HG03025 (cell line): ENCODE measurements at regions not wholly inside any gene's neighbourhood (a gene's known extent, or its start where the extent isn't known, plus 50 kb on each side); places are given as distances from the start of the nearest gene placed in this dataset.

Source experiments
- ATAC-seq: cut with Tn5 transposase; IDR thresholded peaks from one replicate; pipeline ENCODE4 v1.9.1; 2021; ENCODE audit warnings: mild to moderate bottlenecking, moderate library complexity; ENCODE audit not compliant: unreplicated experiment, low FRiP score

DNA sequence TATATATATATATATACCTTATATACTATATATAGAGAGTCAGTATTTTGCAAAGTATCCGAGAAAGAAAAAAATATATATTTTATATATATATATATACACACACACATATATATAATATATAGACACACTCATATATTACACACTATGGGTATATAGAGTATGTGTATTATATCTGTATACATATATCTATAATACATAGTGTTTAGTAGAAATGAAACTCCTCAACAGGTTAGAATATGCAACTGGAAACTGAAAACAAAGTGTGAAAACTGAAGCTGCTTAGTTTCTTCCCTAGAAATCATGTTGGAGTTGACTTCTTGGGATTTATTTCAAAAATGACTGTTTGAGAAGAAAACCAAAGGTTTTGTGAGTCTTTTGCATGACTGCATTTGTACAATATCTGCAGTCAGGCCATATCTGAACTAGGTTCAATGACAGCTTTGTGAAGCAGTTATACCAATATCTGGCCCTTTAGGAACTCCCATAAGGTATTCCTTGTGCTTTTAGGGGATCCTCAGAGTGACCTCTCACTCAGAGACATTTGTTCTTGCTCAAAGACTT, 284.1 kb downstream of the CASP12 start:
- no peak for ATAC-seq

DNA sequence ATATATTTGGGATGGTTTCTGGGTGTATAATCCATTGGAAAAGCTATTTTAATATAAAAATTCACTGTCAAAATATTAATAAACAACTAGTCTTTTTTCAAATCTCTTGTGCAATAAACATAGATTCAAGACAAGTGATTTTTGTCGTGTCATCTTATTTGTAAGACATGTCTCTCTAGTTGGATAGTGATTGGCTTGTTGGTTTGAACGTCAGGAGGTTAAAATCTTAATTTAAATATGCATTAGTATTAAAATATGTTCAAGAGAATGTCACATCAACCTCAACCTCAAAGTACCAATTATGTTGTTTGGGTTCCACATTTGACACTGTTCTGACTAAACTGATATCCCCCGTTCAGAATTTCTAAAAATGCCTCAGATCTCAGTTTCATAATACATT, 287.6 kb downstream of the CASP12 start:
- ATAC-seq = no peak

DNA sequence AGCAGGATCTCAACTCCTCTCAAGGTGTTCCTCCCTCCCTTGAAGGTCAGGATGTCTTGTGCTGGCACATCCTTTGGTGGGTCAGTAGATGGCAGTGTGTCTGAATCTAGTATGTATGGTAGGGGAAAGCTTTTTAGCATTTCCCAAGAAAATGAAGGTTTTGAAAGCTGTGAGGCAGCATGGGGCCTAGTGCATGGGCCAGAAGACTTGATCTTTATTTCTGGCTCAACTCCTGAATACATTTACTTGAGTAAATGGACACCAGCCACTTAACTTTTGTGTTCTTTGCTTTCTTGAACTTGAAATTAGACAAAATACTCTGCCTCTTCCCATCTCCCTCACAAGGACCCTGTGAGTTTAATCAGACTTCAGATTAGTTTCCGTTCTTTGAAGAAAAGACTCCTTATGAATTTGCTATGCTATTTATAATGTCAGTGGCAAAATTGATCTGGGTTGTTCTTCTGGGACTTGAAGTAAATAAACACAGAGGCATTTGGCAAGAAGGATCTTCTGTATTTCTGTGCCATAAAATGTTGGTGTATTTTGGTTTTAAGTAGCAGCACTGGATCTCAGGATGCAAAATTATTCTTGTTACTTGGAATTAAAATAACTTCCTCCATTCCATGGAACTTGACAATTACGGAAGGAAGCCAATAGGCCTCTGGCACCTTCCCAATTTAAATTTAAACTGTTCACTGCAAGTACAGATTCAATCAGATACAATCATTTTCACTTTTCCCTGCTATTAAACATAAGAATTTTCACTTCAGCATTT, 288.8 kb downstream of the CASP12 start:
- peak; percentile 74 for ATAC-seq

DNA sequence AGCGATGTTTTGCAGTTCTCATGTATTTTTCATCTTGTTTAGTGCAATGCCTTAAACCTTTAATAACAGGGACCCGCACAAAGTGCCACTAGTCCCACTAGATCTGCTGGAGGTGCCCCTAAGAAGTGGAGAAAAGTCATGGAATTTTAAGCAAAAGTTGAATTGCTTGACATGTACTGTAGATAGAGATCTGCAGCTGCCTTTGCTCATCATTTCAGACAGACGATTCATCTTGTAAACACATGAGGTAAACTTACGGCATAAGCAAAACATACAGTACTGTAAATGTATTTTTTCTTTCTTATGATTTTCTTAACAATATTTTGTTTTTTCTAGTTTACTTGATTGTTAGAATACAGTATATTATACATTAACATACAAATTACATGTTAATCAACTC, 295.6 kb downstream of the CASP12 start:
- ATAC-seq = no peak

DNA sequence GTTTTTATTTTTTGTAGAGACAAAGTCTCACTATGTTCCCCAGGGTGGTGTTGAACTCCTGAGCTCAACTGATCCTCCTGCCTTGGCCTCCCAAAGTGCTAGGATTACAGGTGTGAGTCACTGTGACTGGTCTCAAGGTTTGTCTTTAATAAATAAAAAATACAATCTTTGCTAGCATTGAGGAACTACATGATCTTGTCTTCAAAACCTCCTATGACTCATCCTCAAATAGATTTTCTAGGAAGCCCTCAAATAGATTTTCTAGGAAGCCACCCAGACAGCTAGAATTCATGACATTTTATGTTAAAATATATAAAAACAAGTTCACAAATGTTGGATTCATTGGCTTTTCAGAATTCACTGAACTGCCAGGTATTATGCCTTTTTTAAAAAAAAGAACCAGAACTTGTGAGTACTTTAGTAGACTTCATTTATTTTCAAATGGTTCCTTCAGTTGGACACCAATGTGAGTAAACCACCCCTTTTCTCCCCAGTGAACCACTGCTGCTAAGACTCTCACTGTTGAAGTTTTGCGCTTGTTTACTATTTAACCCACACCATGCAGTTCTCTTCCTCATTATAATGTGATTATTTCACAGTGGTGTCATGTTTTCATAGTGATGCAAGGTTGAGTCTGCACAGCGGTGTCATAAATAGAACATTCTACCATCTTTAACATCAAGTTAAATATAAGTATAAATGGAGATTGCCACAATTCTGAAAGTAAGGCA, 303.9 kb downstream of the CASP12 start:
- ATAC-seq = no peak

DNA sequence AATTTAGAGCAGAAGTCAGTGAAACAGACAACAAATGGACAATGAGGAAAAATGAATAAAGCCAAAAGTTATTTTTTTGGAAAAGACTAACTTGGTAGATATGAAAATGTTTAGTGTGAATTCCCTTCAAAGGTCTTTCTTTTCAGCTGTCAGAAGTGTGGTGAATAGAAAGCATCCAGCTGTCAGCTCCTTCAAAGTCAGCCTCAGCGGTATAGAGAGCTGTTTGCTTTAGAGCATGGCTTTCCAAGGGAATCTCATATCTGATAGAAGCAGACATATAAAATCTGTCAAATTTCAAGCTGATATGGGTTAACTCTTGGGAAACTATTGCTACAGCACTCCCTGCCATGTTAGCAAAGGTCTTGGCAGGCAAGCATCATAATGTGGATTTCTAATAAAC, 309.3 kb downstream of the CASP12 start:
- ATAC-seq = no peak

DNA sequence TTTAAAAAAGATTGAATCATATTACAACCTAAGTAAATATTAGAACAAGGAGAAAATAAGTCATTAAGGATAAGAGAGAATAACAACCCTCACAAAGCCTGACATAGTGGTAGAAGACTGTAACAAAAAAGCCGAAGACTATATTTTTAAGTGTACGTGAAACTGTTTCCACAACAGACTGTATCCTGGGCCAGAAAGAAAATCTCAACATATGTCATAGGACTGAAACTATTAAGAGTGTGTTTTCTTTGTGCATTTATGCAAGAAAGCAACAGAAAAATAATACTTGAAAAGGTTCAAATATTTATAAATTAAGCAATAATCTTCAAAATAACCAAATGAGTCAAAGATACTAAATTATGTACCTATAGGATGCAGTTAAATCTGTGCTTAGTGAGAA, 309.8 kb downstream of the CASP12 start:
- ATAC-seq = no peak

DNA sequence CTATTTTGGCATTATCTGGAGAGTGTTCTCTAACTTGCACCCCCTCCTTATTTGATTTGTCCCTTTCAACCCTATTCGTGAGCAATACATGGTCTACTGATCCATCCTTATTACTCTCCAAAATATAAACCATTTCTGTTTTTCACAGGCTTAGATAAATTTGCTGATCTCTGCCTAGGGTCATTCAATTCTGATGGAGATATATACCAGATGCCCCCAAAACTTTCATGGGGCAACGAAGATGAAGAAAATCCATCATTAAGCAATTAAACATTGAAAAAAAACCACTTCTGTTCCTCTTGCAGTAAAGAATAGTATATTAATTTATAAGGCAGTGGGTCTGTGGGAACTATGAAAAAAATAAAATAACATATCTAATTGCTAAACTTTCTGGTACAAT, 313.4 kb downstream of the CASP12 start:
- ATAC-seq = no peak

DNA sequence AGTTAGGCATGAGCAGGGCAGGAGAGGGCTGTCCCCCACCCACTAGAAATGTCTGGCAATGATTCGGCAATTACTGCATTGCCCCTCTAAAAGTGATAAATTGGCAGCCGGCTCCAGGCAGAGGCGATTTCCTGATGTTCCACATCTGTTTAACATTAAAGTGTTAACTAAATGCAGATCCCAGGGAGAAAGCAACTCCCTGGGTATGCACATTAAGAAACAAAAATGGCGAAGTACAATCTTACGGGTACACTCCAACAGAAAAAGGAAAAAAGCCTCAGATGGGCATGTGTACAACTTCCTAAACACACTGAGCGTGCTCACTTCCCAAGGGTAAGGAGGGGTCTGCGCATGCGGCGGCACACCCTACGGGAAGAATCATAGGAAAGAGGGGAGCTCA, 314.4 kb downstream of the CASP12 start:
- no peak for ATAC-seq

DNA sequence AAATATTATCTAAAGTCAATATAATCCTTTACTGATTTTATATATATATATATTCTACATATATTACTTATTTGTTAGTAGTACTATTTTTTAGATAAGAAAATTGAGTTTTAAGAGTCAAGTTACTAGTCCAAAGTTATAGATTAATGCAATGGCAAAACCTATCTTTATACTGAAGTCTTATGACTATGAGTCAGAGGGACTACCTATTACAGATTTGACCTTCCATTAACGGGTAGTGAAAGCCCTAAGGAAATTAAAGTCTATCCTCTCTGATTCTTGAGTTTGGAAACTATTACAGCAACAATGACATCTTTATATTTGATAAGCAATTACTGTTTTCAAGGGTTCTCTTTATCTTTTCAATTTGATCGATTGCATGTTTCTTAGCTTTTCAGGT, 315.8 kb downstream of the CASP12 start:
- no peak for ATAC-seq

DNA sequence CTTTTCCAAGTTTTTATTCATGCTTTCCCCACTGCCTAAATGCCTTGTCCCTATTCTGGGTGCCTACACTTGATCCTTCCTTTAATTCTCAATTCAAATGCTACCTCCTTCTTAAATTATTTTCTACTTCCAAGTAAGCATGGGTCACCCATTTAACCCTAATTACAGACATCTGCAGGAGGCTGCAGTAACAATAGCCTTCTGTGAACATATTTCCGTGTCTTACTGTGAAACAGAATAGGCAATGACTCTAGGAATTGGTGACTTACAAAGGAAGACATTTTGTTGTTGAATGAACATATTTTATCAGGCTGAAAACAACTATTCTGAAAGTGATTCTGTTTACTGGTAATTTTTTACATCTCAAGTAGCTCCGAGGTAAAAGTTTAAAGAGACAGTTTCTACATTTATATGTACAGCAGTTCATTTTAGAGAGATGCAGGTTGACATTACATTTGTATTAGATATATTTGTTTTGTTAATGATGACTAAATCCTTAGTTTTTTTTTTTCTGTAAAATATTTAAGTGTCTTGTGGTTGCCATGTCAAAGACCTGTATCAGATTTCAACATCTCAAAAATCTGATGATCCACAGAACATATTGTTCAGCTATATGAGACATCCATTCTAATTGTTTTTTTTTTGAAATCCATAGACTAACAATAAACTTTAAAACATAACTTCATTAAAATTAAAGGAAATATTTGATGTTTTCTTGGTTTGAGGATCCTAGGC, 316.8 kb downstream of the CASP12 start:
- no peak for ATAC-seq

DNA sequence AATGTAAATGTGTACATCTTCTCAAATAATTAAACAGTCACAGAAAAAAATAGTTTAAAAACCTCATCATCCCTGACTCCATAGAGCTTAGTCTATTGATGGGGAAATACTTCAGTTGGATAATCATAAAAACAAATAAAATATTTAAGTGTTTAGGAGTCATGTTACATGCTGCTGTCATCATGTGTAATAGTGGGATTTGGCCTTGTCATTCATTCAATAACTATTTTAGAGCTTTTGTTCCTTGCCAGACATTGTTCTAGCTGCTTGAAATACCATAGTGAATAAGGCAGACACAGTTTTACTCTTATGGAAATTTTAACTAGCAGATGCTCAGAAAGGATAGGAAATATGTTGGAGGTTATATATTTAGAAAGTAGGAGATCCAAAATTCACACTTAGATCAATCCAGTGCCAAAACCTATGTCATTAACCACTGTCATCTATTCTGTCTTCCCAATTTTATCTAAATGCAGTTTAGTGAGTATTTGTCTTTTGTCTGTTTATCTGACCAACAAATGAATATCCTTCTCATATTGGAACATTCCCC, 324.7 kb downstream of the CASP12 start:
- ATAC-seq = no peak

DNA sequence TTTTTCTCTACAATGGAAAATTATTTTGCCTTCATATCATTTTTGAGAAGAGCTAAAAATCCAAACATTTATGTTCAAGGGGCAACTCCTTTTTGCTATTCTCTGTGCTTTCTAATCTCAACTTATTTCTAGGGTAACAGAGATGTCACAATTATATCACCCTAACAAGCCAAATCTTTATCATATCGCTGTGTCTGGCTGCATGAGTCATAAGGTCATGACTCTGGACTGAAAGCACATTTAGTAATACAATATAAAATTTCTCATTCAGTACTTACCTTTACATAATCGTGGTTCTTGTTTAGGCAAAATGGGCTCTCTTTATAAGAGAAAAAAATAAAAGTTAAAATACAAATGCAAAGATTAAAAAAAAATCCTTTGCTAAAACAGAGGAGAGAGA, 326.0 kb downstream of the CASP12 start:
- no peak for ATAC-seq

DNA sequence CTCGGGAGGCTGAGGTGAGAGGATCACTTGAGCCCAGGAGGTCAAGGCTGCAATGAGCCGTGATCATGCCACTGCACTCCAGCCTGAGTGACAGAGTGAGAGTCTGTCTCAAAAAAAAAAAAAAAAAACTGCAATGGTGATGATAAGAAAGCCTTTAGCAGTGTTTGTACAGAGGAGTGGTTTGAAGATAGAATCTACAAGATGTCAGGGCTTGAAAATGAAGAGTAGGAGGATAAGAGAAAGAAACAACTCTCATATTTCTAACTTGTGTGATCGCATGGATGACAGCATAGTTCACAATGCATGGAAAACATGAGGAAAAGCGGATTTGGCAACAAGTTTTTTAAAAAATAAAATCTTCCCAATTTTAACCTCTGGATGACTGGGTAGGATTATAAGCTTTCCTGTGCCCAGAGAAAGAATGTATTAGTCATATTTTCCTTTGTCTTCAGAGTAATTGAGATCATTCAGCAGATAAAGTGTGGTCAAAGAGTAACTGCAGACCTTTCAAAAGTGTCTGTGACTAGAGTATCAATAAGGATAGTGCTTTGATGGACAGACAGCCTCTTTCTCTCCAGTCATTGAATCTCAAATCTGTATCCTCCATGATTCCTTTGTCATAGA, 328.1 kb downstream of the CASP12 start:
- no peak for ATAC-seq

DNA sequence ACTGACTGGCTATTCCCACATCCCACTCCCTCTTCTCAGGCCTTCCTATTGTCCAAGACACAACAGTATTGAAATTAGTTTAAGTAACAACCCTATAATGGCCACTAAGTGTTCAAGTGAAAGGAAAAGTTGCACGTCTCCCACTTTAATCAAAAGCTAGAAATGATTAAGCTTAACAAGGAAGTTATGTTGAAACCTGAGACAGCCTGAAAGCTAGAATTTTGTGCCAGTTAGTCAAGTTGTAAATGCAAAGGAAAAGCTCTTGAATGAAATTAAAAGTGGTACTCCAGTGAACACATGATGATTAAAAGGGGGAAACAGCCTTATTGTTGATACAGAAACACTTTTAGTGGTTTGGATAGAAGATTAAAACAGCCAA, 332.7 kb downstream of the CASP12 start:
- no peak for ATAC-seq

DNA sequence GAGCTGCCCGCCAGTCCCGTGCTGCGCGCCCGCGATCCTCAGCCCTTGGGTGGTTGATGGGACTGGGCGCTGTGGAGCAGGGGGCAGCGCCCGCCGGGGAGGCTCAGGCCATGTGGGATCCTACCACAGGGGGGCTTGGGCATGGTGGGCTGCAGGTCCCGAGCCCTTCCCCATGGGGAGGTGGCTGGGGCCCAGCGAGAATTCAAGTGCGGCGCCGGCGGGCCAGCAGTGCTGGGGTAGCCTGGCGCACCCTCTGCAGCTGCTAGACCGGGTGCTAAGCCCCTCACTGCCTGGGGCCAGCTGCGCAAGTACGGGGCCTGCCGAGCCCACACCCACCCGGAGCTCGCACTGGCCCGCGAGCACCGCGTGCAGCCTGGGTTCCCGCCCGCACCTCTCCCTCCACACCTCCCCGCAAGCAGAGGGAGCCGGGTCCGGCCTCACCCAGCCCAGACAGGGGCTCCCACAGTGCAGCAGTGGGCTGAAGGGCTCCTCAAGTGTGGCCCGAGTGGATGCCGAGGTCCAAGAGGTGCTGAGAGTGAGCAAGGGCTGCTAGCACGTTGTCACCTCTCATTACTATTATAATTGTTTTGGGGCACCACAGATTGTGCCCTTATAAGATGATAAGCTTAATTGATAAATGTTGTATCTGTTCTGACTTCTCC, 333.2 kb downstream of the CASP12 start:
- ATAC-seq = no peak

DNA sequence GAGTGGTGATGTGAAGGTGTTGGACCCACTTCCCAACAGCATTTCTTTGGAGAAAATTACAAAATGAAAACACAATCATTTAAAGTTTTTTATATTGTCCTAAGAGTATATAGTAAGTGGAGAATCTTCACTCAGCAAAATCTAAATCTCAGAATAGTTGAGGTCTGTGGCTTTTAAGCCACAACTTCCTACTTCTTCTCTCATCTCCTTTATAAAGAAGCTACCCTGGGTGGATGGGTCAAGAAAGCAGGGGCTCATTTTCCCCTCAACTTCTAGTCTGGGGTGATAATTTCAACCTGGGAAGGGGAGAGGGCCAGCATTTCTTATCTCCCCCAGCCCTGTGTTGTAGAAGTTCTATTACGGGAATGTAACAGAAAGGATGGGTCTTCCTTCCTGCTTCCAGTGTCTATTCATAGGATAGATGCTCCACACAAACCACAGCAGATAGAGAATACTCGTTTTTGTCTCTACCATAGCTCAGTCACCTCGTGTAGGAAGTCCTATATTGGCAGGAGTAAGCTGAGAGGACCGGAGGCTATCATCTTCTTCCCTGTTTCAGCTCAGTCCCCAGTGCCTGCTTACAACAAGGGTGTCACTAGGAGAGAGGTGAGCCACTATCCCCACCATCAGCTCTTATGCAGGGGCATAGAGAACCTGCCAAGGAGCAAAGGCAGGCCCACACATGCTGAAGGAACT, 341.5 kb downstream of the CASP12 start:
- no peak for ATAC-seq

DNA sequence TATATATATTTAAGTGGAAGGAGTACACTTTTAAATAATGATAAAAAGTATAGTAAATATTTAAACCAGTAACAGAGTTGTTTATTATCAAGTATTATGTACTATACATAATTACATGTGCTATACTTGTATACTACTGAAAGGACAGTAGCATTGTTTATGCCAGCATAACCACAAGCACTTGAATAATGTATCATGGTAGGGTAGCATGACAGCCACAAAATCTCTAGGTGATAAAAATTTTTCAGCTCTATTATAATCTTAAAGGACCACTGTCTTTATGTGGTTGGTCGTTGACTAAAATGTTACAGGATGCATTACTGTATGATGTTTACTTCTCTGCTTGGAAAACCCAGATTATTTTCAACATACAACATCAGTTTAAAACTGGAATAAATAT, 349.2 kb downstream of the CASP12 start:
- no peak for ATAC-seq

DNA sequence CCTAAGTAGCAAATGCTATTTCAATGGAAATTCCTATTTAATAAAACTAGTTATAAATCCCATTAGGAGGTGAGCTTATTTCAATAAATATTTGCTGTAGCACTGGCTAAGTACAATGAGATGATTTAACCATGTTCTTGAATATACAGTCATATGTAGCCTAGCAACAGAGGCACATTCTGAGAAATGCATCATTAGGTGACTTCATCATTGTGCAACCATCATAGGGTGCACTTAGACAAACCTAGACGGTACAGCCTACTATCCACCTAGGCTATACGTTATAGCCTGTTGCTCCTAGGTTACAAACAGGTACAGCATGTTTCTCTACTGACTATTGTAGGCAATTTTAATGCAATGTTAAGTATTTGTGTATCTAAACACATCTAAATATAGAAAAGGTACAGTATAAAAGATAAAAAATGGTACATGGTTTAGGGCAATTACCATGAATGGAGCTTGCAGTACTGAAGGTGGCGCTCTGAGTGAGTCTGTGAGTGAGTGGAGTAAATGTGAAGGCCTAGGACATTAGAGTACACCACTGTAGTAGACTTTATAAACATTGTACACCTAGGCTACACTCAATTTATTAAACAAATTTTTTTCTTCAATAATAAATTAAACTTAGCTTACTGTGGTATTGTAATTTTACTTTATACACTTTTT, 350.1 kb downstream of the CASP12 start:
- no peak for ATAC-seq
